NCI-H1694 (cell line): ENCODE measurements at regions not wholly inside any gene's neighbourhood (a gene's known extent, or its start where the extent isn't known, plus 50 kb on each side); places are given as distances from the start of the nearest gene placed in this dataset.

Experiments
- DNase-seq: peaks from one replicate; lab custom pipeline; 2025; lab: John Stamatoyannopoulos, UW

DNA sequence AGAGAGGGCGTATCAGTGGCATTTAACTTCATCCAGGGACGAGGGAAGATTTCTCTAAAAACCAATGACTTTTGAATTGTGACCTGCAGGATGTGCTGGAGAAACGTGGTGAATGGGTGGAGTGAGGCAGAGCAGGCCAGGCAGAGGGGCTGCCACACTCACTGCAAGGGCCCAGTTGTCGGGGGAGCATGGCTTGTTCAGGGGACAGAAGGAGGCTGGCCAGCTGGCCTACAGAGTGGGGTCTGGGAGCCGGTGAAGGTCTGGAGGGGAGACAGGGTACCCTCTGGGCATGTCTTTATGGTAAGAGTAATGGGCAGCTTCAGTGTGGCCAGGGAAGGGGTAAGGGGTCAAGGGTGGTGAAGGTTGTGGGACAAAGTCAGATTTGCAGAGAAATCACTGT, 225.2 kb upstream of the RGMA start:
- DNase-seq: no peak

DNA sequence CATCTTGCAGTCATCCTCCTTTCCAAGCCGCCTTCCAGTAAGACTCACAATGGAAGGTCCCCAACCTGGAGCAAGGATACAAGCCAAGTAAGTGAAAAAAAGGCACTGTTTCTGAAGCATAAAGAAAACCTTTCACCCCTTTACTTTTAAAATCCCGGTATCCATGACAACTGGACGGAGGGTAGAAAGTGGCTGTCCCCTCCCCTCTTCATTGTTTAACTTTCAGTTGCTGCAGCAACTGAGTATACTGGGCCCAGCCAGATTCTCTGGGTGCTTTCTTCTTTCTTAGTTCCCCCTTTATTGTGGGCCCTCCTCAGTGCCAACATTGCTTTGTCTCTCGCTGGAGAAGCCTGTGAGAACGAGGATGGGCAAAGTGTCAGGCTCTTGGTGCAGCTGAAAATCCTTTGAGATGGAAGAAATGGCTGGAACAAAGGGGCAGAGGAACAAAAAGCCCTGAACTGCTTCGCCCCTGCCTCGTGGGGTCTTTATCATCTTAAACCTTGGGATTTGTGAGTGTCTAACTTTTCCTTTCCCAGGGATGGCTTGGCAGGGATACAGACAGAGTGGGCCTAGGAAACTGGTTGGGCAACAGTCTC, 224.0 kb upstream of the RGMA start:
- no peak for DNase-seq

DNA sequence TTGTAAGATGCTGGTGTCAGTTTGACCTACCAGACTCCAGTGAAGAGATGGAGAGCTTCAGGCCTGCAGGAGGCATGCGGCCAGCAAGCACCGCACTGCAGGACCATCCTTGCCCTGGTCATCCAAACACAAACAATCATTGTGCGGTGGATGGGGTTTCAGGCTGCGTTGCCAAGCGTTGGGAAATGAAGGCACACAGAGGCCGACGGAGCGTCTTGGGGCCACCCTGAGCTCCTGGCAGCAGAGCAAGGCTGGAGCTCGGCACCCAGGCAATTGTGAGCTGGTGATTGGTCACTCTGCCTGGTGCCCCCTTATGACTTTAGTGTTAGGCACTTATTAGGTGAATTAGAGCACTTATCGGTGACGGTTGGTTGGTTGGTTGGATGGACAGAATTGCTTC, 222.6 kb upstream of the RGMA start:
- DNase-seq: no peak

DNA sequence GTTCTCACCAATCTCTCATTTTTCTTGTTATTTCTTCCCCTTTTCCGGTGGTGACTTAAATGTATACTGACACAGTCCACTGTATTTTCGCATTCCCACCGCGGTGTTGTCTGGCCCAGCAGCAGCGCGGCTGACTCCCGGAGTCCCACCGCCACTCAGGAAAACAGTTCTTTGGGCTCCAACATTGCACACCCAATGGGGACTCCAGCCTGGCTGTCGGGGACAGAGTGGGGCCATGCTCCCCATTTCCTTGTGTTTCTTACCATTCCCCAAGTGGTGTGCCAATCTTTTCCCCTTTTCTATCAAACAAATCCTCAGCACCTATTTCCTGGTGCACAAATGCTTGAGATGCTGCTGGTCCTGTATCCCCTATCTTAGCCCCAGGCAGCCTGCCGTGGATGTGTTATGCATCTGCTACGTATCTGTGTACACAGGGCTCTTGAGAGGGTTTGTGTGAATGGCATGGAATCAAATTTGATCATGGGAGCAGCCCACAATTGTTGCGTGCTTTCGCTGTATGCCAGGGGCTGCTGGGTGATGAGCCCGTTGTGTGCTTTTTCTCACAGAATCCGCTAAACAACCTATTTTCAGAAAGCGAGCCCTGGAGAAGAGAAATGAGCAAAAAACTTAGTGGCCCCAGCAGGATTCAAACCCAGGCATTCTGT, 219.1 kb upstream of the RGMA start:
- no peak for DNase-seq

DNA sequence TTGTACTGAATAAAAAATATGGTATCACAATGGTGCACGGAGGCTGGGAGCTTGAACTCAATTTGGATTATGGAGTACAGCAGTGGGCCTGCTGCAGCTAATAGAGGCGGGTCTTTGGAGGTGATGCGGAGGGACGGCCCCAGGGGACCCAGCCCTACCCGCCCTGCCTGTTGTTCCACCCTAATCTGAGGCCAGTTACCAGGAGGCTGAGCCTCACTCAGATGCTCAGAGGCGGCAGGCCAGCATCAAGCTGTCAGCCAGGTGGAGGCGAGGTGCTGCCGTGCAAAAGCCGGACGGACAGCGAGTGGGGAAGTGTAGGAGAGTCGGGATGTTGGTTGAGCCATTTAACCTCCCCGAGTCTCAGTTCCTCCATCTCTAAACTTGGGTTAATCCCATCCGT, 218.5 kb upstream of the RGMA start:
- no peak for DNase-seq

DNA sequence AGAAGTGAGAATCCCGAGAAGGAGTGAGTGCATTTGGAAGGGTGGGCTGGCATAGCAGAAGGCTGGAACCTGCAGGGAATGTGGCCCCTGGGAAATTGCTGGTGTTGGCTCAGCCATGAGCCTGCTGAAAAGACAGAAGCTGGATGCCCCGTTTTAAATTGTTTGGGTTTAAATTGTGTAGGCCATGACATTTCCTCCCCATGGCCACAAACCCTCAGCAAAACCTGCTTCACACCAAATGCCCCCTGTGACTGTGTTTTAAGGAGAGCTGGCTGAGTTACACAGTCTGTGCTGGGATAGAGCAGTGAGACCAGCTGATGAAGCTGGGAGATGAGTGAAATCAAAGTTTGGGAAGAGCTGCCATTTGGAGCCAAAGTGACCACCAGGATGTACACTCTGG, 216.3 kb upstream of the RGMA start:
- no peak for DNase-seq

DNA sequence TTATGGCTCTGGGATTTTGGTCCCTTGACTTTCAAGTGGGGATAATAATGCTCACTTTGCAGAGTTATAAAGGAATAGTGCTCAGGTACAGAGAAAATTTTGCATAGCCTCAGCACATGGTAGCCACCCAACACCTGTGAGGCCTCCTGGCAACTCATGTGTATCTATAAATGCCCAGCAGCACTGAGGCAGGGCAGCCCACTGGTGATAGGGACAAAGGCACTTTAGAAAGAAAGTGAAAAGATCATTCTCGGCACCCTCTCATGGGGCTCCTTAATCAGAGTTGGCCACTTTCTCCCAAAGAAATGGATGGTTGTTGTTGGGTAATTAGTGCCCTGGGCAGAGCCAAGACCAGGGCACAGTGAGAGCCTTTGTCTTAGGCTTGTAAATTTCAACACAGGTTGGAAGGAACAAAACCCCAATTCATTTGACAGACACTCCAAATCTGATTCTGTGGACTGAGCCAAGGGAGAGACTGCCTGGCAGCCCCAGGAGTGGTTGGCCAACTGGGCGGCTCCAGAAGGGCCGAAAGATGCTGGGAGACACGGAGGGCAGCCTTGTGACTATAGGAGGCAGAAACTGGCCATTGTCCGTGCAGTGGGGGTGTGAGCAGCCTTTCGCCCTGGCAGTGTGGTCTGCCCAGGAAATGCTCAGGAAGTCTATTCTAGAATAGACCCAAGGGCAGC, 213.2 kb upstream of the RGMA start:
- DNase-seq: no peak

DNA sequence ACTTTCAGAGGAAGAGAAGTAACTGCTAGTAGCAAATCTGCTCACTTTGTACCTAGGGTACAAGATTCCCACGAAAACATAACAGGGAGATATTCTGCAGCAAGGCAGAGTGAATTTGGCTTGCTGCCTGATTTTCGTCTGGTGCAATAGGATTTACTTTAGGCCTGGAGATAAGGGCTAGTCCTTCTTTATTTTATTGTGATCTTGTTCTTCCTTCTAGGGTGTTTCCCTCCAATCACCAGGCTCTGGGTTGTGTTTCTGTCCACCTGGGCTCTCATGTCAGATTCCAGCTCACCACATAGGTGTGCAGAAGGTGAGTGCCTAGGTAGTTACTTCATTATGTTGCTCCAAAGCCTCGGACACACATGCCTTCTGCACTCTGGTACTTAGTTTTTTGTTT, 211.8 kb upstream of the RGMA start:
- DNase-seq: no peak

DNA sequence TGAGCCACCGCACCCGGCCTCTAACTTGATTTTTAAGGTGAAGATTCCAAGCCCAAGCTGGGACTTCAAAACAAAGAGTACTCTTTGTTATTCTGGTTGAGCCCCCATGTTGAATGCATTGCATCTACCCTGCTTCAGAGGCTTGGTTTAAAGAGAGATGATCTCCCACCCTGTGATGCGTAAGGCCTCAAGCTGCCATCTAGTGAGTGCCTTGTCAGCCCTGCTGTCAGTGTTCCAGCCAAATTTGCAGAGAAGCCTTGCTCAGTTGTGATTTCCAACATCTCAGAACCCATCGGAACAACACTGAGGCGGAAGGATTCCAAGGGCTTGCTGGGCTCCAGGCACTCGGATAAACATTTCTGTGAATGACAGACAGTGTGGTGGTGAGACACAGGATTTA, 210.7 kb upstream of the RGMA start:
- DNase-seq: no peak

DNA sequence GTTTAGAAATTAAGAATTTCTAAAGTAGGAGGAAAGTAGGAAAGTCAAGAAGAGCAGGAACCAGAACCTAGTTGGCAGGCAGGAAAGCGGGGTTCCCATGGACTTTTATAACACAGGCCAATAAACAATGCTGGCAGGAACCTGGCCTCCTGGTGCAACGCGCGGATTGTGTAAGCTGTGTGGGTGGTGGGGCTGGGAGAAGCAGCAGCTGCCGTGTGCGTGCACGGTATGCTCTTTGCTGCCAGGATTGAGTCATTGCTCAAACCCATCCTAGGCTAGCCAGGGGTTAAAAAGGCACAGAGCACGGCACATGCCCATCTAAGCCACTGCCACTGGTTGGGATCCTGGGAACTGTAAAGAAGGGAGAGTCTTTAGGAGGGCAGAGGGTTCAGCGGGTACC, 209.9 kb upstream of the RGMA start:
- no peak for DNase-seq

DNA sequence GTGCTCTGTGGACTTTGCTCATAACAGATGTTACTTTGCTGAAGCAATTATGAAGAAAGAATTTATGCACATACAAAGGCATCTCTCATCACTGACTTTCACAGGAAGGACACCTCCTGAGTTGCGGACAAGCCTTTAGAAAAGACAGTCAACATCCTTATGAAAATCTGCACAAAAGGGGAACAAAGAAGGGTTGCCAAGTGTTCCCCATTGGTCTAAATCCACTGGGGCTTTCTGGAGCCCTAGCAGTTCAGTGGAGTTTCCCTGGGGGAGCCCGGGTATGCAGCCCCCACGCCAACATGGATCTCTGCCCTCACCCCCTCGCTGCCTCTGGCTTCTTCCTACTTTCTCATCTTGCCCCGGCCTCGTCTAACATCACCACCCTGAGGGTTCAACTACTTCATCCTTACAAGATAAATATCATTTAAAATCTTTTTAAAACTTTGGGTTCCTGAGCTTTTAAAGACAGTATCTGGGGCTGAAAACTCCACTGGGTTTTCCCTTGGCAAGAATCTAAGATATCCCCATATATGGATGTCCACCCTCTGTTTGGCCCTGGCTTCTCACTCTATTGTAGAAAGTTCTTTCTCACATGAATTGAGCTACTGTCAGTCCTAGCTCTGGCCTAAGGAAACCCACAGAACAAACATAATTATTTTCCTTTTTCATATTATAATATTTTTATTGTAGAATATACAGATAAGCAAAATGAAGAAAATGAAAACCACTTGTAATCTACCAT, 207.9 kb upstream of the RGMA start:
- DNase-seq: no peak

DNA sequence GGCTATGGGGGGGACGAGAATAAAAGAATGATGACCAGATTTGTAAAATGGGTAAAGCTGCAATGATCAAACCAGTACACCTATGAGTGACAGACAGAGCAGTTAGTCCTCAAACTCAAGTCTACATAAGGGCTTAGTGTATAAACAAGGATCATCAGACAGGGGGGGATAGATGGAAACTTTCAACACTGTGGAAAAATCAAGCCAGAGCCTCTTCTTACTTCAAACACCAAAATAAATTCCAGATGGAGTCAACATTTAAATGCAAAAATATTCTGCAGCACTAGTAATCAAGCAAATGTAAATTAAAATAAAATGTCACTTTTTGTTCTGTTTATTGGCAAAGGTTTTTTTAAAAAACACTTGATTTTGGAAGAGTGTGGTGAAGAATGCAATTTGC, 205.9 kb upstream of the RGMA start:
- no peak for DNase-seq

DNA sequence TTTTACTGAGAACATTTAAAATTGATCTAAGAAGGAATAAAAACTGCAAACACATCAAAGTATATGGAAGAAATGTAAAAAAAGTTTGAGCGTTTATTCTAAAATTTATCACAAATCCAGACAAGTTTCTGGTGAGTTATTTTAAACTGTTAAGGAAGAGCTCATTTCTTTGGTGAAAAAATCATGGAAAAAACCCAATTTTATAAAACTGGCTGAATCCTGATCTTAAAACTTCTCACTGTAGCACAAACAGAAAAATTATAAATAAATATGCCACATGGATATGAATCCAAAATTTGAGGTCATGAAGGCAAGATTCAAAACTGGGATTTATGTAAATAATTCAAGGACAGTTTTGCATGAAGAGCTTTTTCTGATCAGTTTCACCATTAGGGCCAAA, 205.1 kb upstream of the RGMA start:
- DNase-seq: no peak

DNA sequence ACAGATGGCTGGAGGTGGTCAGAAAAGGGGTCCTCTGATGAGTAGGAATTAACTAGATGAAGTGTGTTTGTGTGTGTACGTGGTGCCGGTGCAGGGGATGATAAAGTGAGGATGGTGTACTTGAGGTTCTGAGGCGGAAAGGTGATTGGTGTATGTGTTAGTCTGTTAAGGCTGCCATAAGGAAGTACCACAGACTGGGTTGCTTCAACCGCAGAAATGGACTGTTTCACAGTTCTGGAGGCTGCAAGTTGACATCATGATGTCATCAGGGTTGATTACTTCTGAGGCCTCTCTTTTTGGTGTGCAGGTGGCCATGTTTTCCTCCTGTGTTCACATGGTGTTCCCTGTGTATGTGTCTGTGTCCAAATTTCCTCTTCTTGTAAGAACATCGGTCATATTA, 202.4 kb upstream of the RGMA start:
- DNase-seq: no peak

DNA sequence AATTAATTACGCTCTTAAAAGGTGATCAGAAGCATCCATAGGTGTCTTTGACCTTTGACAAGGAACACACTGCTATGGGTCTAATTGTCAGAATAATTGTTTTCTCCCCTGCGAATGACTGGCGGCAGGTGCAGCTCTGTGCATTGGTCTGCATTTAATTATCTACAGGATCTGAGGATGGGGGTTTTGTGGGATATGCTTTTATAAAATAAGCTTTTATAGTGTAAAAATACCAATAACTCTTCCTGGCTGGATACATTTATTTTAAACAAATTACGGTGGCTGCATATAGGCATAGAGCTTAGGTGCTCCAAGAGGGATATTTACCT, 201.6 kb upstream of the RGMA start:
- no peak for DNase-seq

DNA sequence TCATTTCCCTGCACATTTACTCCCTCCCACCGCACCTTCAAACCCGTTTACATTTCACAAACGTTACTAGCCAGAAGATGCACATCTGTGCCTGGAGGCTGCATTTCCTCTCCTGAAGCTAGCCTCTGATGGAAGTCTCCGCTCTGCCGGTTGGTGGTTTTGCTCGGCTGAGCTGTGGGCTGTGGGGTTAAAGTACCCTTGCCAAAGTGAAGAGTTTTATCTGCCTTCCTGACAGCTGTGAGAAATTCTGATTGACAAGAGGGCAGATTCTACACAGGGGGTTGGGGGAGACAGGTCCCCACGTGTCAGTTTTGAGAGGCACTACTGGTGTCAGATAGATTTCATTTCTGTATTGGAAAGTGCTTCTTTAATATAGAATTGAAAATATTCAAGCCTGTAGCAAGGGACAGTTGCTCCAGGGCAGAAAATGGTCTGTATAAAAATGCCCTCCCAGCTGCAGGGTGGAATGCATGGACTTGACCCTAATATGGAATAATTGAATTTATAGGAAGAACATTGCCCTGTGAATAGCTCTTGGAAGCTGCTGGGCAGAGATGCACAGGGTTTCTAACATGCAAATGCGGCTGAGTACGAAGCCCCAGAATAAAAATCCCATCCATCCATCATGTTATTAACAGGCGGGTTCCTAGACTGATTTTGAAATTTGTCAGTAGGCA, 201.1 kb upstream of the RGMA start:
- no peak for DNase-seq

DNA sequence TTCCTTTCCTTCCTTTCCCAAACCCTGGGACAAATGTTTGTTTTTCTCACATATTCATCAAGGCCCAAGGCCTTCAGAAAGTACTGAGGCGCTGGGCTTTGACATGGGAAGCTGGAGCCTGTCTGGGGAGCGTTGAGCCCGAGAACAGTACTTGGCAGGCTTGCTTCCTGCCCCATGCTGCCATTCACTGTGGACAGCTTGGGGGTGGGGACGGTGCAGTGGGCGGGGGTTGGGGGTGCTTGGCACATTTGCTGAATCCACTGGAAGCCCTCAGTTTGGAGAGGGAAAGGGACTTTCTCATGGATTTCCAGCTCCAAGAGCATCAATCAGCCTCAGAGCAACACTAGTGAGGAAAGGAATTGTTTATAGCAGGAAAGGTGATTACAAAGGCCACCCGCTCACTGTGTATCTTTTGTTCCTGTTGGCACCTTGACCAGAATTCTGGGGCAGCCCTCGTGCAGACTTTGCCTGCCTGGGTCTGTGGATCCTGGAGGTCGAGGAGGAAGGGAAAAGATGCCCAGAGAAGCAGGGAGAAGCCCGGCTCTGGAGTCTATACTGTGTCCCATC, 199.8 kb upstream of the RGMA start:
- no peak for DNase-seq

DNA sequence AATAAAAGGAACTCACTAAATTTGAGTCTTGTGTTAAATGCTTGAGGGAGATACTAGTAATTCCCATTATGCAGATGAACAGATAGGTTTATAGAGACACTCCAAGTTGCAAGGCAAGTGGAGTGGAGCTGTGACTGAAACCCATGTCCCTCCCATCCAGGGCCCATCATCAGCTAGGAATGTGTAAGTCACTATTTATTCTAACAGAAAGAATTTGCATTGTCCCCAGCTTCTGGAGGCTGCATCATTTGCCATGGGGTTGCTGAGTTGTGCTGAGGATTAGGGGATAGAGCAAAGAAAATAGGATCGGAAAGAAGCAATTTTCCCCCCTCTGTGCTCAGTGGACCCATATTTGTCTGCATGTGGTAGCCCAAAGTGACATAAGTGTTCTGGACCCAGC, 197.4 kb upstream of the RGMA start:
- no peak for DNase-seq

DNA sequence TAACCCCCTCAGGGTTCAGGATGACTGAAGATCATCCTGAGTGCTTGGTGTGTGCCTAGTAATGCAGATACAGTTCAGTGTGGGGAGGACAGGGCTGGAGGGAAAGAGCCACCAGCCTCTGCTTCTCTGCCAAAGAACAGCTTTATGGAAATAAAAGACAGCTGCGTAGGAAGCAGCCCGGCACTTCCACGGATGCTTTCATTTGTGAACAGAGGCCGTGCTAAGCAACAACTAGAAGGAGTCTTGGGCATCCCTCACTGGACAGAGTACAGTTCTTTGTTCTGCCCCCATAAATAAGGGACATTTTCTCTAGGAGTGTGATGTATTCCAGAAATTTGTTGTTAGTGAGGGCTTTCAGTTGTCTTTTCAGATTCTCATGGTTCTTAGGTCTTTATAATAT, 194.8 kb upstream of the RGMA start:
- no peak for DNase-seq

DNA sequence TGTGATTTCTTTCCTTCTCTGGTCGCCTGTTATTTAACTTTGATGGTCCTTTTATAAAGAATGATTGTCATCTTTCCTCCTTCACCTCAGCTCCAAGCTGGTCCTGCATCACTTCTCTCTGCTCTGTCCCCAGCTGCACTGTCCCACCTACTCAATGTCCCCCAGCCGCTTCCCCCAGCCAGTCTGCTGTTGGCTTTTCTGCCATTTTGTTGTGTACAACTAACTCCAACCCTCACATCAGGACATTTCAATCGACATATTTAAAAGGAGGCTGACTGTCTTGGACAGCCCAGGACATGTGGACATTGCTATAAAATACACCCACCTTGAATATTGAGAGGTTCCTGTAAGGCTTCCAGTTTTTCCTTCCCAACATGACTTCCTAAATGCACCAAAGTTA, 193.8 kb upstream of the RGMA start:
- no peak for DNase-seq

DNA sequence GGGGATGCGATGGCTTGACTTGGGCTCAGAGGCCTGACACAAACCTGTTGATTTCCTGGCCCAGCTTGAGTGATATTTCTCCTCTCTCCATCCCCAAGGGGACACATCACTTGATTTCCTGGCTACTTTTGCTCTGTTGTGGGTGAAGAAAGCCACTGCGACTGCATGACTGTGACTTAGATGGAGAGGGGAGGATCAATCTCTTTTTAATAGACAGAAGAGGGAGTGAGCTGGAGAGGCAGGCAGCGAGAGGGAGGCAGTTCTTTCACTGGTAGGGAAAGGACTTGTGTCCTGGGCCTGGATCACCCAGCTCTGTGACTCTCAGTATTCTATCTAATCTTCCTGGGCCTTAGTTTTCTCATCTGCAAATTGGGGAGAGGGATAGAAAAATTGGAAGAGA, 189.8 kb upstream of the RGMA start:
- no peak for DNase-seq

DNA sequence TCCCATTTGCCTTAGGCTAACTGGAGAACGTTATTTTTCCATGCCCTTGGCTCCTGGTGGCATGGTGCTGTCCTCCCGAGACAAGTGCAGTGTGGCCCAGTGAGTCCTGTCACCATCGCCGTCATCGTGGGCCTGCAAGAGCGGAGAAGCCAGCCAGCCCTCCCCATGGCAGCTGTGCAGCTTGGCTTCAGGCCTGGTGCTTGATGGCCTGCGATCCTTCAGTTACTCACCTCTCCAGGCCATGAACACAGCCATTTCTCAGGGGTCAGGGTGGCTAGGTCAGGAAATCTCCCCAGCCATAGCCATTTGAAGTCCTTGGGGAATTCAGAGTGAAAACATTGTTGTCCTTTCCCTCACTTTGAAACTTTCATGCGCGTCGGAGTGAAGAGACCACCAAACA, 189.0 kb upstream of the RGMA start:
- no peak for DNase-seq
